Adipocyte (in vitro differentiated cells): ENCODE measurements at regions not wholly inside any gene's neighbourhood (a gene's known extent, or its start where the extent isn't known, plus 50 kb on each side); places are given as distances from the start of the nearest gene placed in this dataset.

Experiments used
- DNase-seq: peaks from one replicate; pipeline ENCODE4 v3.0.0-alpha.2; 2015; ENCODE audit warnings: low read depth
- H3K27me3 ChIP-seq: replicated peaks from 2 replicates; pipeline ENCODE4 v1.7.0; 2013; ENCODE audit warnings: mild to moderate bottlenecking, low read length, moderate library complexity; ENCODE audit not compliant: control insufficient read depth, insufficient read depth
- H3K36me3 ChIP-seq: 2 replicates; pipeline ENCODE4 v1.7.0; 2013; ENCODE audit warnings: low read length, mild to moderate bottlenecking, moderate library complexity; ENCODE audit not compliant: control insufficient read depth, insufficient read depth, severe bottlenecking
- H3K4me1 ChIP-seq: 2 replicates; pipeline ENCODE4 v1.7.0; 2013; ENCODE audit warnings: mild to moderate bottlenecking, low read length, moderate library complexity; ENCODE audit not compliant: control insufficient read depth, insufficient read depth
- H3K4me3 ChIP-seq: 2 replicates; pipeline ENCODE4 v1.7.0; 2013; ENCODE audit warnings: mild to moderate bottlenecking, low read length, moderate library complexity
- H3K9ac ChIP-seq: 2 replicates; pipeline ENCODE4 v1.7.0; 2013; ENCODE audit warnings: mild to moderate bottlenecking, low read length, moderate library complexity
- H3K9me3 ChIP-seq: 2 replicates; pipeline ENCODE4 v1.7.0; 2013; ENCODE audit warnings: mild to moderate bottlenecking, low read length, moderate library complexity; ENCODE audit not compliant: control insufficient read depth

GRCh38 chr21:15326032-15326867 lies 261.4 kb upstream of the NRIP1 start:
- H3K4me3 ChIP-seq = no peak overlapping the region
- H3K36me3 ChIP-seq = no peaks in the 10 kb centered on the region
- no peak for DNase-seq
- H3K9me3 ChIP-seq = no peaks in the 10 kb centered on the region
- H3K4me1 ChIP-seq = no peaks in the 10 kb centered on the region
- H3K27me3 ChIP-seq = no peaks in the 10 kb centered on the region
- H3K9ac ChIP-seq = no peak overlapping the region

GRCh38 chr21:15327637-15328265 lies 263.0 kb upstream of the NRIP1 start:
- H3K4me3 ChIP-seq = no peak overlapping the region
- H3K27me3 ChIP-seq = no peaks in the 10 kb centered on the region
- no peaks in the 10 kb centered on the region for H3K4me1 ChIP-seq
- DNase-seq = no peak
- no peaks in the 10 kb centered on the region for H3K36me3 ChIP-seq
- H3K9me3 ChIP-seq = no peaks in the 10 kb centered on the region
- no peak overlapping the region for H3K9ac ChIP-seq

GRCh38 chr21:15329191-15329590 lies 264.4 kb upstream of the NRIP1 start:
- Histone ChIP-seq H3K4me3 (no peak overlapping the region), H3K4me1 (peaks cover 9% of the 10 kb centered on the region), H3K9ac (no peak overlapping the region), H3K9me3 (no peaks in the 10 kb centered on the region), H3K27me3 (no peaks in the 10 kb centered on the region), H3K36me3 (no peaks in the 10 kb centered on the region)
- no peak for DNase-seq

- Histone ChIP-seq H3K4me3 (no peak overlapping the region), H3K27me3 (no peaks in the 10 kb centered on the region), H3K4me1 (peaks cover 9% of the 10 kb centered on the region), H3K9me3 (no peaks in the 10 kb centered on the region), H3K9ac (no peak overlapping the region), H3K36me3 (no peaks in the 10 kb centered on the region)
- DNase-seq = no peak
Measured at GRCh38 chr21:15330872-15331271, 266.1 kb upstream of the NRIP1 start.

GRCh38 chr21:15332572-15332971 lies 267.8 kb upstream of the NRIP1 start:
- DNase-seq = peak; percentile 3
- H3K4me3 ChIP-seq = no peak overlapping the region
- no peaks in the 10 kb centered on the region for H3K36me3 ChIP-seq
- H3K4me1 ChIP-seq = peaks cover 9% of the 10 kb centered on the region
- no peak overlapping the region for H3K9ac ChIP-seq
- H3K9me3 ChIP-seq = no peaks in the 10 kb centered on the region
- H3K27me3 ChIP-seq = no peaks in the 10 kb centered on the region

GRCh38 chr21:15333136-15333710 lies 268.4 kb upstream of the NRIP1 start:
- no peaks in the 10 kb centered on the region for H3K36me3 ChIP-seq
- H3K9ac ChIP-seq = no peak overlapping the region
- H3K27me3 ChIP-seq = no peaks in the 10 kb centered on the region
- no peak for DNase-seq
- no peaks in the 10 kb centered on the region for H3K9me3 ChIP-seq
- peaks cover 9% of the 10 kb centered on the region for H3K4me1 ChIP-seq
- no peak overlapping the region for H3K4me3 ChIP-seq

GRCh38 chr21:15333951-15334350 lies 269.2 kb upstream of the NRIP1 start:
- no peak overlapping the region for H3K4me3 ChIP-seq
- H3K4me1 ChIP-seq = peaks cover 9% of the 10 kb centered on the region
- no peaks in the 10 kb centered on the region for H3K27me3 ChIP-seq
- H3K9ac ChIP-seq = no peak overlapping the region
- H3K36me3 ChIP-seq = no peaks in the 10 kb centered on the region
- no peaks in the 10 kb centered on the region for H3K9me3 ChIP-seq
- DNase-seq = no peak

GRCh38 chr21:15343066-15343465 lies 278.3 kb upstream of the NRIP1 start:
- Histone ChIP-seq H3K9ac (no peak overlapping the region), H3K4me3 (no peak overlapping the region), H3K4me1 (no peaks in the 10 kb centered on the region), H3K27me3 (no peaks in the 10 kb centered on the region), H3K9me3 (no peaks in the 10 kb centered on the region), H3K36me3 (no peaks in the 10 kb centered on the region)
- DNase-seq = no peak

- no peaks in the 10 kb centered on the region for H3K36me3 ChIP-seq
- H3K4me1 ChIP-seq = no peaks in the 10 kb centered on the region
- DNase-seq = no peak
- no peak overlapping the region for H3K4me3 ChIP-seq
- H3K9me3 ChIP-seq = no peaks in the 10 kb centered on the region
- no peaks in the 10 kb centered on the region for H3K27me3 ChIP-seq
- no peak overlapping the region for H3K9ac ChIP-seq
Measured at GRCh38 chr21:15352009-15352408, 287.2 kb upstream of the NRIP1 start.

GRCh38 chr21:15353546-15353945 lies 288.7 kb upstream of the NRIP1 start:
- Histone ChIP-seq H3K27me3 (no peaks in the 10 kb centered on the region), H3K4me3 (no peak overlapping the region), H3K4me1 (no peaks in the 10 kb centered on the region), H3K9ac (no peak overlapping the region), H3K9me3 (no peaks in the 10 kb centered on the region), H3K36me3 (no peaks in the 10 kb centered on the region)
- DNase-seq = no peak

GRCh38 chr21:15354516-15354915 lies 289.7 kb upstream of the NRIP1 start:
- Histone ChIP-seq H3K9ac (no peak overlapping the region), H3K9me3 (no peaks in the 10 kb centered on the region), H3K4me3 (no peak overlapping the region), H3K4me1 (no peaks in the 10 kb centered on the region), H3K36me3 (no peaks in the 10 kb centered on the region), H3K27me3 (no peaks in the 10 kb centered on the region)
- DNase-seq = no peak
